HEK293T (cell line): ENCODE measurements at regions not wholly inside any gene's neighbourhood (a gene's known extent, or its start where the extent isn't known, plus 50 kb on each side); places are given as distances from the start of the nearest gene placed in this dataset.

Experiments
- BHLHE40 ChIP-seq: fragments of 450-650 bp; IDR thresholded peaks from 2 replicates; pipeline ENCODE4 v1.6.1; 2016; ENCODE audit warnings: mild to moderate bottlenecking, moderate library complexity, borderline replicate concordance
- FOXM1 ChIP-seq: fragments of 450-650 bp; IDR thresholded peaks from 2 replicates; pipeline ENCODE4 v1.6.1; 2017; ENCODE audit warnings: mild to moderate bottlenecking, borderline replicate concordance

- TF ChIP-seq FOXM1 (no peak), BHLHE40 (no peak)
Observed at GRCh38 chr2:212902421-212902820, 249.0 kb downstream of the IKZF2 start.
